CD4-positive, alpha-beta T cell (primary cell): ENCODE measurements at regions not wholly inside any gene's neighbourhood (a gene's known extent, or its start where the extent isn't known, plus 50 kb on each side); places are given as distances from the start of the nearest gene placed in this dataset.
"Not testable (repeated sequence)": the region's sequence is repeated elsewhere in the genome, so short reads cannot be mapped to it uniquely, and the experiment has no call there.

Experiments used
- ATAC-seq: fragments of 200-7000 bp; cut with Tn5 transposase; one replicate; pipeline ENCODE4 v1.10.0; 2022; ENCODE audit warnings: mild to moderate bottlenecking; ENCODE audit not compliant: poor library complexity
- CTCF ChIA-PET: fragments of 350-600 bp; sonication (Branson Sonifier 250); formaldehyde crosslinking; loops from one replicate; lab custom pipeline; 2021; ENCODE audit warnings: antibody characterized with exemption, inconsistent platforms; lab: Charles Lee
- POLR2A ChIA-PET: fragments of 350-600 bp; sonication (Branson Sonifier 250); formaldehyde crosslinking; loops from one replicate; lab custom pipeline; 2021; ENCODE audit warnings: antibody characterized with exemption, inconsistent platforms; lab: Charles Lee
- DNase-seq, 14 experiments: peaks; one replicate each; pipeline ENCODE4 v3.0.0-alpha.2; 2013 to 2020; ENCODE audit warnings: mixed read lengths in 2 of 14
- H3K27ac ChIP-seq, 2 donors: one replicate each; pipeline versions ENCODE4 v1.5.1 to v1.7.0; 2013; ENCODE audit warnings: low read length in 2 of 2, low read depth in 1 of 2, mild to moderate bottlenecking in 1 of 2
- H3K27me3 ChIP-seq, 2 experiments: 1 replicate in 1 of 2; 2 replicates in 1 of 2; pipeline versions ENCODE4 v1.6.1 to v1.7.0; 2013; ENCODE audit warnings: low read length in 2 of 2, control low read depth in 1 of 2, mild to moderate bottlenecking in 1 of 2, moderate library complexity in 1 of 2; ENCODE audit not compliant: insufficient read depth in 2 of 2, control insufficient read depth in 1 of 2
- H3K36me3 ChIP-seq: one replicate; pipeline ENCODE4 v1.6.1; 2013; ENCODE audit warnings: low read length, control low read depth; ENCODE audit not compliant: insufficient read depth
- H3K4me1 ChIP-seq: one replicate; pipeline ENCODE4 v1.6.1; 2013; ENCODE audit warnings: low read length, control low read depth; ENCODE audit not compliant: insufficient read depth
- H3K4me3 ChIP-seq: one replicate; pipeline ENCODE4 v1.5.1; 2013; ENCODE audit warnings: mild to moderate bottlenecking, low read length, moderate library complexity
- H3K9me3 ChIP-seq, 2 experiments: 1 replicate in 1 of 2; 2 replicates in 1 of 2; pipeline versions ENCODE4 v1.6.1 to v1.7.0; 2013; ENCODE audit warnings: low read length in 2 of 2, mild to moderate bottlenecking in 2 of 2, control low read depth in 1 of 2, moderate library complexity in 1 of 2; ENCODE audit not compliant: control insufficient read depth in 1 of 2, insufficient read depth in 1 of 2
- H3K27ac Mint-ChIP-seq: one replicate; pipeline ENCODE4 v1.8.0; 2020; ENCODE audit warnings: mixed read lengths
- H3K27me3 Mint-ChIP-seq: one replicate; pipeline ENCODE4 v1.8.0; 2021; ENCODE audit warnings: mixed read lengths
- H3K36me3 Mint-ChIP-seq: one replicate; pipeline ENCODE4 v1.8.0; 2021; ENCODE audit warnings: low read depth, mixed read lengths
- H3K4me1 Mint-ChIP-seq: one replicate; pipeline ENCODE4 v1.8.0; 2021; ENCODE audit warnings: low read depth, mixed read lengths
- H3K4me3 Mint-ChIP-seq: one replicate; pipeline ENCODE4 v1.8.0; 2020; ENCODE audit warnings: mild to moderate bottlenecking, mixed read lengths
- H3K9me3 Mint-ChIP-seq: one replicate; pipeline ENCODE4 v1.8.0; 2020; ENCODE audit warnings: mixed read lengths
- CTCF ChIP-seq: fragments of 200-600 bp; IDR thresholded peaks from one replicate; pipeline ENCODE4 v1.8.0; 2022; ENCODE audit warnings: antibody characterized with exemption, mild to moderate bottlenecking
- intact Hi-C, 2 experiments: fragments of 100-400 bp; cut with DNase I in 1 of 2; cut with micrococcal nuclease in 1 of 2; formaldehyde crosslinking; loops; one replicate each; pipeline versions ENCODE4 v1.15.1 to v1.9.0; 2023 to 2025; cut with DNase I, micrococcal nuclease

GRCh38 chr2:21198637-21199036 lies 74.9 kb downstream of the TDRD15 start:
- H3K4me1 Mint-ChIP-seq = no peaks in the 10 kb centered on the region
- H3K4me3 Mint-ChIP-seq = no peak overlapping the region
- no peaks in the 10 kb centered on the region for H3K36me3 Mint-ChIP-seq
- intact Hi-C loops = no loop called here
- H3K36me3 ChIP-seq = no peaks in the 10 kb centered on the region
- no peak overlapping the region for H3K4me3 ChIP-seq
- H3K4me1 ChIP-seq = no peaks in the 10 kb centered on the region
- POLR2A ChIA-PET = no interaction called here
- no peak for TF ChIP-seq CTCF
- no peaks in the 10 kb centered on the region for H3K27me3 Mint-ChIP-seq
- CTCF ChIA-PET = no interaction called here
- no peaks in the 10 kb centered on the region for H3K9me3 ChIP-seq
- DNase-seq (no peak), ATAC-seq (no peak)
- H3K27ac ChIP-seq = no peak overlapping the region
- H3K27ac Mint-ChIP-seq = no peak overlapping the region
- no peaks in the 10 kb centered on the region for H3K27me3 ChIP-seq
- no peaks in the 10 kb centered on the region for H3K9me3 Mint-ChIP-seq

GRCh38 chr2:21203976-21204375 lies 80.2 kb downstream of the TDRD15 start:
- Histone ChIP-seq H3K36me3 (no peaks in the 10 kb centered on the region), H3K27me3 (no peaks in the 10 kb centered on the region), H3K4me1 (no peaks in the 10 kb centered on the region), H3K27ac (no peak overlapping the region), H3K4me3 (no peak overlapping the region), H3K9me3 (no peaks in the 10 kb centered on the region)
- no peak for DNase-seq
- no peak for ATAC-seq
- intact Hi-C loops = no loop called here
- H3K27me3 Mint-ChIP-seq = no peaks in the 10 kb centered on the region
- no peaks in the 10 kb centered on the region for H3K36me3 Mint-ChIP-seq
- ChIA-PET POLR2A (no interaction called here), CTCF (no interaction called here)
- no peak for TF ChIP-seq CTCF
- no peak overlapping the region for H3K4me3 Mint-ChIP-seq
- H3K4me1 Mint-ChIP-seq = no peaks in the 10 kb centered on the region
- peaks cover 5% of the 10 kb centered on the region for H3K9me3 Mint-ChIP-seq
- no peak overlapping the region for H3K27ac Mint-ChIP-seq

GRCh38 chr2:21214085-21214484 lies 90.3 kb downstream of the TDRD15 start:
- H3K27ac Mint-ChIP-seq, H3K36me3 Mint-ChIP-seq, H3K4me3 Mint-ChIP-seq, H3K27me3 Mint-ChIP-seq, POLR2A ChIA-PET, DNase-seq, H3K27me3 ChIP-seq, H3K9me3 ChIP-seq, CTCF ChIA-PET, ATAC-seq, H3K4me1 Mint-ChIP-seq, H3K4me3 ChIP-seq, H3K9me3 Mint-ChIP-seq, H3K27ac ChIP-seq, H3K36me3 ChIP-seq, H3K4me1 ChIP-seq, intact Hi-C loops: not testable (repeated sequence)

GRCh38 chr2:21217442-21217841 lies 93.7 kb downstream of the TDRD15 start:
- no peak for DNase-seq
- no peaks in the 10 kb centered on the region for H3K4me1 ChIP-seq
- peaks cover 0 to 5% of the 10 kb centered on the region in 2 experiments for H3K9me3 ChIP-seq
- no peaks in the 10 kb centered on the region for H3K27me3 Mint-ChIP-seq
- peaks cover 3% of the 10 kb centered on the region for H3K9me3 Mint-ChIP-seq
- TF ChIP-seq CTCF = no peak
- no peak for ATAC-seq
- no peaks in the 10 kb centered on the region for H3K27me3 ChIP-seq
- H3K27ac ChIP-seq = no peak overlapping the region
- H3K27ac Mint-ChIP-seq = no peak overlapping the region
- H3K4me3 Mint-ChIP-seq = no peak overlapping the region
- H3K4me3 ChIP-seq = no peak overlapping the region
- ChIA-PET POLR2A (no interaction called here), CTCF (no interaction called here)
- intact Hi-C loops = no loop called here
- H3K36me3 Mint-ChIP-seq = no peaks in the 10 kb centered on the region
- H3K4me1 Mint-ChIP-seq = no peaks in the 10 kb centered on the region
- no peaks in the 10 kb centered on the region for H3K36me3 ChIP-seq
